ENCODE measurements at regions not wholly inside any gene's neighbourhood (a gene's known extent, or its start where the extent isn't known, plus 50 kb on each side); places are given as distances from the start of the nearest gene placed in this dataset.

DNA sequence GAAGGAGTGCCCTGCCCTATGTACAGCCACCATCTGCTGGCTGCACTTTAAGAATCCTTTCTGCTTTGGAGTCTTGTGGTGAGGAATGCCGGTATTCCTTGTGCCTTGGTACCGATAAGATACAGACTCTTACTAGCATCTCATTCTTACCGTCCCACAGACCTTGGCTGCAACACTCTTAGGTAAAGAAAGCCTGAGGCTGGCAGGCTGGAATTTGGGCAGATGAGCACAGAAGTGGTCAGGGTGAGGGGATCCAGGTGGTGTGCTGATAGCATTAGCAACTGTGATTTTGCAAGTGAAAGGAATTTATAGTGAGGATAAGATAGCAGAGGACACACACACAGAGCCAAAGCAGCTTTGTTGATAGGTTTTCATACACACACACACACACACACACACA lies 198.1 kb downstream of the ENC1 start:
- Histone ChIP-seq H3K4me2 (ENCODE audit: low read length) (no peak overlapping the region), H3K9me3 (ENCODE audit: control insufficient read depth in 1 of 2, insufficient read depth in 1 of 2, low read depth in 1 of 2, low read length in 2 of 2) (no peaks in the 10 kb centered on the region), H3K4me1 (ENCODE audit: control insufficient read depth in 1 of 2, insufficient read depth in 2 of 2, low read length in 2 of 2) (no peaks in the 10 kb centered on the region), H3K27ac (ENCODE audit: low read depth, low read length) (no peak overlapping the region), H4K20me1 (ENCODE audit: insufficient read depth) (no peaks in the 10 kb centered on the region), H3K9me2 (ENCODE audit: insufficient read depth) (no peaks in the 10 kb centered on the region), H3K36me3 (ENCODE audit: control insufficient read depth in 1 of 2, insufficient read depth in 2 of 2, low read length in 2 of 2) (no peaks in the 10 kb centered on the region), H3K27me3 (ENCODE audit: insufficient read depth, low read length) (no peaks in the 10 kb centered on the region), H3K4me3 (replicated peaks in 1 of 2; ENCODE audit: low read depth in 1 of 2, low read length in 2 of 2) (no peak overlapping the region), H3K79me2 (ENCODE audit: insufficient read depth, low read length) (no peaks in the 10 kb centered on the region), H2AFZ (ENCODE audit: low read depth, low read length, poor library complexity, severe bottlenecking) (no peak overlapping the region), H3K9ac (ENCODE audit: low read length) (no peak overlapping the region)
- no TSS peak for BruUV-seq (replicated peaks)
- TF ChIP-seq CEBPB (IDR thresholded peaks at IDR 0.05; ENCODE audit: low read depth) (no peak), EZH2phosphoT487 (IDR thresholded peaks at IDR 0.05; ENCODE audit: borderline replicate concordance) (no peak), POLR2AphosphoS5 (IDR thresholded peaks at IDR 0.05; ENCODE audit: low read depth, low read length) (no peak), POLR2A (IDR thresholded peaks at IDR 0.05; ENCODE audit: borderline replicate concordance, extremely low read depth, insufficient read depth, insufficient read length) (no peak), TCF7L2 (IDR thresholded peaks at IDR 0.05; ENCODE audit: borderline replicate concordance, extremely low read depth, insufficient read depth, insufficient read length) (no peak), SP1 (IDR thresholded peaks at IDR 0.05; ENCODE audit: low read depth) (no peak), JUND (IDR thresholded peaks at IDR 0.05) (no peak), SIN3A (IDR thresholded peaks at IDR 0.05; ENCODE audit: low read depth) (no peak), ELF1 (IDR thresholded peaks at IDR 0.05; ENCODE audit: borderline replicate concordance, low read depth) (no peak), ZNF274 (IDR thresholded peaks at IDR 0.05; ENCODE audit: low read depth, low read length) (no peak), SRF (IDR thresholded peaks at IDR 0.05; ENCODE audit: low read depth) (no peak), CBX3 (IDR thresholded peaks at IDR 0.05; ENCODE audit: low read depth) (no peak)
- TF ChIP-seq, protein P1, sequence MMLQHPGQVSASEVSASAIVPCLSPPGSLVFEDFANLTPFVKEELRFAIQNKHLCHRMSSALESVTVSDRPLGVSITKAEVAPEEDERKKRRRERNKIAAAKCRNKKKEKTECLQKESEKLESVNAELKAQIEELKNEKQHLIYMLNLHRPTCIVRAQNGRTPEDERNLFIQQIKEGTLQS (IDR thresholded peaks at IDR 0.05) = no peak
- CTCF ChIA-PET = no interaction called here
- intact Hi-C loops (cut with micrococcal nuclease) = no loop called here
- POLR2A ChIA-PET = no interaction called here
- ATAC-seq (no peak), DNase-seq (ENCODE audit: low read depth, low spot score) (no peak)
- RAD21 ChIA-PET (ENCODE audit: low non-redundant PET in 1 of 2, low total read pairs in 2 of 2, uncharacterized antibody in 2 of 2, unreplicated experiment in 2 of 2) = no interaction called here

DNA sequence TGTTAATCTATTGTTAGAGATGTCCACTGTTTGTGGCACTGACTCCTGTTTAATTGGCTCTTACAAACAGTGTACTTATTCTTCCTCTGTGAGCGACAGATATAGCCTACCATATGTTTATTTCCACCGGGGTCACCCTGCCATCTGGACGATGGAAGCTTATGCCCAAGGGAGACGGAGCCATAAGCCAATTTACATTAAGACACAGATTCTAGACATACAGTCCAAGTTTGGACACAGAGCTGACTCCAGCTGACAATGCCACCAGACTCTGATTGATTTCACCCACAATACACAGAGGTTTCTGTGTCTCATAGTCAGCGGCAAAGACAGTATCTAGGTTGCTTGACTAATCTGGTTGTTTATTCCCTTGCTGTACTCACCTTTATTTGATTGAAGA lies 198.9 kb downstream of the ENC1 start:
- ChIA-PET CTCF (no interaction called here), RAD21 (ENCODE audit: low non-redundant PET in 1 of 2, low total read pairs in 2 of 2, uncharacterized antibody in 2 of 2, unreplicated experiment in 2 of 2) (no interaction called here), POLR2A (no interaction called here)
- Histone ChIP-seq H4K20me1 (ENCODE audit: insufficient read depth) (no peaks in the 10 kb centered on the region), H3K79me2 (ENCODE audit: insufficient read depth, low read length) (no peaks in the 10 kb centered on the region), H3K9me3 (ENCODE audit: control insufficient read depth in 1 of 2, insufficient read depth in 1 of 2, low read depth in 1 of 2, low read length in 2 of 2) (no peaks in the 10 kb centered on the region), H3K4me3 (replicated peaks in 1 of 2; ENCODE audit: low read depth in 1 of 2, low read length in 2 of 2) (no peak overlapping the region), H3K9me2 (ENCODE audit: insufficient read depth) (no peaks in the 10 kb centered on the region), H3K27ac (ENCODE audit: low read depth, low read length) (no peak overlapping the region), H3K4me1 (ENCODE audit: control insufficient read depth in 1 of 2, insufficient read depth in 2 of 2, low read length in 2 of 2) (no peaks in the 10 kb centered on the region), H3K4me2 (ENCODE audit: low read length) (no peak overlapping the region), H2AFZ (ENCODE audit: low read depth, low read length, poor library complexity, severe bottlenecking) (no peak overlapping the region), H3K9ac (ENCODE audit: low read length) (no peak overlapping the region), H3K36me3 (ENCODE audit: control insufficient read depth in 1 of 2, insufficient read depth in 2 of 2, low read length in 2 of 2) (no peaks in the 10 kb centered on the region), H3K27me3 (ENCODE audit: insufficient read depth, low read length) (no peaks in the 10 kb centered on the region)
- DNase-seq (ENCODE audit: low read depth, low spot score) = no peak
- BruUV-seq (replicated peaks) = no TSS peak
- intact Hi-C loops (cut with micrococcal nuclease) = no loop called here
- no peak for ATAC-seq
- no peak for TF ChIP-seq ZNF274 (IDR thresholded peaks at IDR 0.05; ENCODE audit: low read depth, low read length)
- TF ChIP-seq, protein P2, sequence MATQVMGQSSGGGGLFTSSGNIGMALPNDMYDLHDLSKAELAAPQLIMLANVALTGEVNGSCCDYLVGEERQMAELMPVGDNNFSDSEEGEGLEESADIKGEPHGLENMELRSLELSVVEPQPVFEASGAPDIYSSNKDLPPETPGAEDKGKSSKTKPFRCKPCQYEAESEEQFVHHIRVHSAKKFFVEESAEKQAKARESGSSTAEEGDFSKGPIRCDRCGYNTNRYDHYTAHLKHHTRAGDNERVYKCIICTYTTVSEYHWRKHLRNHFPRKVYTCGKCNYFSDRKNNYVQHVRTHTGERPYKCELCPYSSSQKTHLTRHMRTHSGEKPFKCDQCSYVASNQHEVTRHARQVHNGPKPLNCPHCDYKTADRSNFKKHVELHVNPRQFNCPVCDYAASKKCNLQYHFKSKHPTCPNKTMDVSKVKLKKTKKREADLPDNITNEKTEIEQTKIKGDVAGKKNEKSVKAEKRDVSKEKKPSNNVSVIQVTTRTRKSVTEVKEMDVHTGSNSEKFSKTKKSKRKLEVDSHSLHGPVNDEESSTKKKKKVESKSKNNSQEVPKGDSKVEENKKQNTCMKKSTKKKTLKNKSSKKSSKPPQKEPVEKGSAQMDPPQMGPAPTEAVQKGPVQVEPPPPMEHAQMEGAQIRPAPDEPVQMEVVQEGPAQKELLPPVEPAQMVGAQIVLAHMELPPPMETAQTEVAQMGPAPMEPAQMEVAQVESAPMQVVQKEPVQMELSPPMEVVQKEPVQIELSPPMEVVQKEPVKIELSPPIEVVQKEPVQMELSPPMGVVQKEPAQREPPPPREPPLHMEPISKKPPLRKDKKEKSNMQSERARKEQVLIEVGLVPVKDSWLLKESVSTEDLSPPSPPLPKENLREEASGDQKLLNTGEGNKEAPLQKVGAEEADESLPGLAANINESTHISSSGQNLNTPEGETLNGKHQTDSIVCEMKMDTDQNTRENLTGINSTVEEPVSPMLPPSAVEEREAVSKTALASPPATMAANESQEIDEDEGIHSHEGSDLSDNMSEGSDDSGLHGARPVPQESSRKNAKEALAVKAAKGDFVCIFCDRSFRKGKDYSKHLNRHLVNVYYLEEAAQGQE (IDR thresholded peaks at IDR 0.05; ENCODE audit: low read depth) = no peak
- TF ChIP-seq CBX3 (IDR thresholded peaks at IDR 0.05; ENCODE audit: low read depth) = no peak
- no peak for TF ChIP-seq ELF1 (IDR thresholded peaks at IDR 0.05; ENCODE audit: borderline replicate concordance, low read depth)
- no peak for TF ChIP-seq ZFX (IDR thresholded peaks at IDR 0.05)
- TF ChIP-seq, protein P1 (IDR thresholded peaks at IDR 0.05) = no peak
- TF ChIP-seq SP1 (IDR thresholded peaks at IDR 0.05; ENCODE audit: low read depth) = no peak
- TF ChIP-seq SIN3A (IDR thresholded peaks at IDR 0.05; ENCODE audit: low read depth) = no peak
- TF ChIP-seq SRF (IDR thresholded peaks at IDR 0.05; ENCODE audit: low read depth) = no peak
- TF ChIP-seq FOSL1 (IDR thresholded peaks at IDR 0.05; ENCODE audit: low read depth) = no peak
- TF ChIP-seq, protein P3, sequence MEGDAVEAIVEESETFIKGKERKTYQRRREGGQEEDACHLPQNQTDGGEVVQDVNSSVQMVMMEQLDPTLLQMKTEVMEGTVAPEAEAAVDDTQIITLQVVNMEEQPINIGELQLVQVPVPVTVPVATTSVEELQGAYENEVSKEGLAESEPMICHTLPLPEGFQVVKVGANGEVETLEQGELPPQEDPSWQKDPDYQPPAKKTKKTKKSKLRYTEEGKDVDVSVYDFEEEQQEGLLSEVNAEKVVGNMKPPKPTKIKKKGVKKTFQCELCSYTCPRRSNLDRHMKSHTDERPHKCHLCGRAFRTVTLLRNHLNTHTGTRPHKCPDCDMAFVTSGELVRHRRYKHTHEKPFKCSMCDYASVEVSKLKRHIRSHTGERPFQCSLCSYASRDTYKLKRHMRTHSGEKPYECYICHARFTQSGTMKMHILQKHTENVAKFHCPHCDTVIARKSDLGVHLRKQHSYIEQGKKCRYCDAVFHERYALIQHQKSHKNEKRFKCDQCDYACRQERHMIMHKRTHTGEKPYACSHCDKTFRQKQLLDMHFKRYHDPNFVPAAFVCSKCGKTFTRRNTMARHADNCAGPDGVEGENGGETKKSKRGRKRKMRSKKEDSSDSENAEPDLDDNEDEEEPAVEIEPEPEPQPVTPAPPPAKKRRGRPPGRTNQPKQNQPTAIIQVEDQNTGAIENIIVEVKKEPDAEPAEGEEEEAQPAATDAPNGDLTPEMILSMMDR (IDR thresholded peaks at IDR 0.05 in 2 of 3, conservative IDR thresholded peaks at IDR 0.05 in 1 of 3; ENCODE audit: borderline replicate concordance in 1 of 3, insufficient read depth in 1 of 3, low read depth in 2 of 3, low read length in 2 of 3) = no peak
